ENCODE measurements at regions not wholly inside any gene's neighbourhood (a gene's known extent, or its start where the extent isn't known, plus 50 kb on each side); places are given as distances from the start of the nearest gene placed in this dataset.

GRCh38 chr17:33870936-33871335 is 384.1 kb upstream of the CCL2 start:
- Histone ChIP-seq H4K20me1 (ENCODE audit: insufficient read depth, low read length, poor library complexity, severe bottlenecking) (no peaks in the 10 kb centered on the region), H3K79me2 (ENCODE audit: insufficient read depth, low read length) (no peaks in the 10 kb centered on the region), H3K4me3 (ENCODE audit: low read length, poor library complexity, severe bottlenecking) (no peak overlapping the region), H3K4me2 (ENCODE audit: low read depth, low read length, poor library complexity, severe bottlenecking) (no peak overlapping the region), H2AFZ (ENCODE audit: low read length) (no peak overlapping the region), H3K9me2 (replicated peaks; ENCODE audit: low read depth, low read length) (no peaks in the 10 kb centered on the region; the same call in 1 of the 2 replicates), H3K9me3 (ENCODE audit: insufficient read depth, low read depth, low read length) (no peaks in the 10 kb centered on the region), H3K36me3 (ENCODE audit: insufficient read depth, low read length) (no peaks in the 10 kb centered on the region), H3K4me1 (ENCODE audit: insufficient read depth, low read length, poor library complexity, severe bottlenecking) (no peaks in the 10 kb centered on the region), H3K9ac (ENCODE audit: low read depth, low read length, poor library complexity, severe bottlenecking) (no peak overlapping the region), H3F3A (ENCODE audit: low read depth) (no peaks in the 10 kb centered on the region), H3K27me3 (ENCODE audit: insufficient read depth, low read length, poor library complexity, severe bottlenecking) (no peaks in the 10 kb centered on the region)
- TF ChIP-seq CTCF (conservative IDR thresholded peaks at IDR 0.05; ENCODE audit: low read length) = no peak
- no peak for TF ChIP-seq EZH2phosphoT487 (IDR thresholded peaks at IDR 0.05; ENCODE audit: borderline replicate concordance)

DNA sequence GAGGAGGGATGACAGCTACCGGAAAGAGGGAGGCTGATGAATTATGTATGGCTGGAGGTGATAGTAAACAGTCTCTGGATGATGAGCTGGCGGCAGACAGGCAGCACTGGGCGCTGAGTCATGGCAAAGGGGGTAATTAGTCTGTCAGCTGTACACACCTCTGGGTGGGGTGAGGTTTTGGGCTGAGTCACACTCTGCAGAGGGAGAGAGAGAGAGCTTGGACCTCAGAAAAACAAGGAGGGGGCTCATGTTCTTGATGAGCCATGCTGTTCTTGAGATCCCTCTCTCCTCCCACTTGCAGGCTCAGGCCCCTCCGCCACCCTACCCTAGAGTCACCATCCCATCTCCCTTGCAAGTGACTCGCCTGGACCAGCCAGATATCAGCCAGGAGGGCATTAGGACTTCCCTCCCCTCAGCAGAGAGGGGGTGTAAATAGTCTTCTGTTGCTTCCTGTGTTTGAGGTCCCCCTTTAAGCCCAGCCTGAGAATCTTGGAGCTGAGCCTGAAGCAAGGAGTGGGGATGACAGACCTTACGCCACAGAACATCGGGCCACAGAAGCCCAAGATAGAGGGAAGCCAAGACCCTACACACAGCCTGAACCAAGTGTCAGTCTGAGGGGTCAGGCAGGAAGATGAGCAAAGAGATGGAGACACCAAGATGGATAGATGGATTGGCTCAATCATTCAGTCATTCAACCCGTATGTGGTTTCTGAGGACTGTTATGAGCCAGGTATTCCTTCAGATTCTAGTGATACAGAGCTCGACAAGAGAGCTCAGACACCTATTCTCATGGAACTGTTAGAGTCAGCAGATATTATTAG is 383.2 kb upstream of the CCL2 start:
- no peak overlapping the region for H3K9ac ChIP-seq (ENCODE audit: low read depth, low read length, poor library complexity, severe bottlenecking)
- H3K9me2 ChIP-seq (replicated peaks; ENCODE audit: low read depth, low read length) = no peaks in the 10 kb centered on the region; the same call in 1 of the 2 replicates
- H4K20me1 ChIP-seq (ENCODE audit: insufficient read depth, low read length, poor library complexity, severe bottlenecking) = no peaks in the 10 kb centered on the region
- H3F3A ChIP-seq (ENCODE audit: low read depth) = no peaks in the 10 kb centered on the region
- no peak overlapping the region for H2AFZ ChIP-seq (ENCODE audit: low read length)
- no peaks in the 10 kb centered on the region for H3K4me1 ChIP-seq (ENCODE audit: insufficient read depth, low read length, poor library complexity, severe bottlenecking)
- H3K4me2 ChIP-seq (ENCODE audit: low read depth, low read length, poor library complexity, severe bottlenecking) = no peak overlapping the region
- H3K79me2 ChIP-seq (ENCODE audit: insufficient read depth, low read length) = no peaks in the 10 kb centered on the region
- no peaks in the 10 kb centered on the region for H3K27me3 ChIP-seq (ENCODE audit: insufficient read depth, low read length, poor library complexity, severe bottlenecking)
- H3K4me3 ChIP-seq (ENCODE audit: low read length, poor library complexity, severe bottlenecking) = no peak overlapping the region
- TF ChIP-seq CTCF (conservative IDR thresholded peaks at IDR 0.05; ENCODE audit: low read length) = no peak
- TF ChIP-seq EZH2phosphoT487 (IDR thresholded peaks at IDR 0.05; ENCODE audit: borderline replicate concordance) = no peak
- no peaks in the 10 kb centered on the region for H3K36me3 ChIP-seq (ENCODE audit: insufficient read depth, low read length)
- H3K9me3 ChIP-seq (ENCODE audit: insufficient read depth, low read depth, low read length) = no peaks in the 10 kb centered on the region

DNA sequence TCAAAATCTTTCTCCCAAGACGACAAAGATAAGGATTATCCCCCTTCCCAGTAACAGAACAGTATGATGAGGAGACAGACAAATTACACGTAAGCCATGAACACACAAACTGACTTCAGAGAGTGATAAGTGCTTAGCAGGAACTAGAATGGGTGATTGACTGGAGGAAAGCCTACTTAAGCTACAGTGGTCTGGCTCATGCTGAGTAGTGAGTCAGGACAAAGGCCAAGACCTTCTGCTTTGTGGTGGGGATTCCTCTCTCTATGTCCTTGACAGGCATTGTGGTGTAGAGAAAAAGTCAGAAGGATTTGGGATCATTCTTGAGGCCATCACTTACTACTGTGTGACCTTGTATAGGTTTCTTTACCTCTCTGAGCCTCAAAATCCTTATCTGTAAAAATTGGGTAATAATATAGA is 381.9 kb upstream of the CCL2 start:
- no peaks in the 10 kb centered on the region for H4K20me1 ChIP-seq (ENCODE audit: insufficient read depth, low read length, poor library complexity, severe bottlenecking)
- no peak overlapping the region for H3K4me2 ChIP-seq (ENCODE audit: low read depth, low read length, poor library complexity, severe bottlenecking)
- no peak for TF ChIP-seq CTCF (conservative IDR thresholded peaks at IDR 0.05; ENCODE audit: low read length)
- TF ChIP-seq EZH2phosphoT487 (IDR thresholded peaks at IDR 0.05; ENCODE audit: borderline replicate concordance) = no peak
- H3K36me3 ChIP-seq (ENCODE audit: insufficient read depth, low read length) = no peaks in the 10 kb centered on the region
- H3F3A ChIP-seq (ENCODE audit: low read depth) = no peaks in the 10 kb centered on the region
- no peaks in the 10 kb centered on the region for H3K27me3 ChIP-seq (ENCODE audit: insufficient read depth, low read length, poor library complexity, severe bottlenecking)
- H3K9me2 ChIP-seq (replicated peaks; ENCODE audit: low read depth, low read length) = no peaks in the 10 kb centered on the region; the same call in 1 of the 2 replicates
- H3K79me2 ChIP-seq (ENCODE audit: insufficient read depth, low read length) = no peaks in the 10 kb centered on the region
- H3K9ac ChIP-seq (ENCODE audit: low read depth, low read length, poor library complexity, severe bottlenecking) = no peak overlapping the region
- no peak overlapping the region for H3K4me3 ChIP-seq (ENCODE audit: low read length, poor library complexity, severe bottlenecking)
- no peak overlapping the region for H2AFZ ChIP-seq (ENCODE audit: low read length)
- no peaks in the 10 kb centered on the region for H3K4me1 ChIP-seq (ENCODE audit: insufficient read depth, low read length, poor library complexity, severe bottlenecking)
- no peaks in the 10 kb centered on the region for H3K9me3 ChIP-seq (ENCODE audit: insufficient read depth, low read depth, low read length)

Measured in Loucy (cell line).